Caki2 (cell line): ENCODE measurements at regions not wholly inside any gene's neighbourhood (a gene's known extent, or its start where the extent isn't known, plus 50 kb on each side); places are given as distances from the start of the nearest gene placed in this dataset.
"Not testable (repeated sequence)": the region's sequence is repeated elsewhere in the genome, so short reads cannot be mapped to it uniquely, and the experiment has no call there.

Source experiments
- DNase-seq: peaks from one replicate; pipeline ENCODE4 v3.0.0-alpha.2; 2015; ENCODE audit warnings: low read depth
- in situ Hi-C: cut with HindIII; loops from 2 replicates; pipeline ENCODE4 v1.10.0; 2016; ENCODE audit warnings: low sequenced_read_pairs, low pct_unique_long_range_greater_than_20kb, mixed read lengths

- in situ Hi-C loops = no loop called here
Observed at GRCh38 chr15:34653992-34654391, 70.5 kb upstream of the GOLGA8B start.

GRCh38 chr15:34653326-34653725 is 69.9 kb upstream of the GOLGA8B start:
- in situ Hi-C loops = not testable (repeated sequence)

More at GRCh38 chr15:34653992-34654391, 70.5 kb upstream of the GOLGA8B start:
- no peak for DNase-seq

DNA sequence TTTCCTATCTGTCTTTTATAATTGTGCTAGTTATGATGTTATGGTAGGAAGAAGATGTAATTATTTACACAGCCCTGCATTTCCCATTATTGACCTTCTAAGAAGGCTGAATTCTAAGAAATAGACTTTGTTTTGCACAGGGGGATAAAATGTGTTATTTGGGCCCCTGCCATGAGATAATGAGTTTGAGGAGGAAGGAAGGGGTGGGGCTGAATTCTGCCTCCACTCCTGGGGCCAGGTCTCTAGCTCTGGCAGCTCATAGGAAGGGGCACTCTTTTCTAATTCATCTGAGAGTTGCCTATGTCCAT is 69.2 kb upstream of the GOLGA8B start:
- in situ Hi-C loops = no loop called here
- no peak for DNase-seq

More at GRCh38 chr15:34653326-34653725, 69.9 kb upstream of the GOLGA8B start:
- DNase-seq = not testable (repeated sequence)

- in situ Hi-C loops = no loop called here
- DNase-seq = no peak
Observed at GRCh38 chr15:34651997-34652725, 68.7 kb upstream of the GOLGA8B start.

DNA sequence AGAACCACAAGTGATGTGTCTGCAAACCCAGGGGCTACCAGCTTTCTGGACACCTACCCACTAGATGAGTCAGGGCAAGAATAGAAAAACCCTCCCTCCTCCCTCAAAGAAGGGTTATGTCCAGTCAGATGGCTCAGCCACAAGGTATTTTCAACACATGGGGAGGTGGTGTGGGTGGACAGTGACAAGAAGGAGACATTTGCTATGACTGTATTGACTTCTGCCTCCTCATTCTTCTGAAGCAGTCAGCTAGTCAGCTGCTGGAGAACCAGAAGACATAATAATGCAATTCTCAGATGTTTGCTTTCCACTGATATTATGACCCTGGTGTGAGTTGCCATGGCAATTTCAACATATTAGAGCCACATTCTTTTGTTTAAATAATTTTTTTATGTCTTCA is 66.7 kb upstream of the GOLGA8B start:
- DNase-seq = no peak
- in situ Hi-C loops = no loop called here

DNA sequence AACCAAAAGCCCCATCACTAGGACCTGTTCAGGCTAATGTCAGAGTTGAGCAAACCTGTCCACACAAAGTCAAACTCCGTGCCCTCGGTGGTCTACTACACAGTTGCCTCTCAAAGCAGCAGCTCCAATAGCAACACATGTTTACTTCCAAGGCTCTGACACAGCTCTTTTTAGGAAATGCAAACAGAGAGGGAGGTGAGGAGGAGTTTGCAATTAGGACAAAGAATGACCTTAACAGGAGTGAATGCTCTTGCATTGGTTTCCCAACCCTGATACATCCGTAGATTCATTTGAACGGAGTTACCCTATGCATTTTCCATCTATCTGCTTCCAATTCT is 64.8 kb upstream of the GOLGA8B start:
- in situ Hi-C loops = no loop called here
- DNase-seq = no peak

DNA sequence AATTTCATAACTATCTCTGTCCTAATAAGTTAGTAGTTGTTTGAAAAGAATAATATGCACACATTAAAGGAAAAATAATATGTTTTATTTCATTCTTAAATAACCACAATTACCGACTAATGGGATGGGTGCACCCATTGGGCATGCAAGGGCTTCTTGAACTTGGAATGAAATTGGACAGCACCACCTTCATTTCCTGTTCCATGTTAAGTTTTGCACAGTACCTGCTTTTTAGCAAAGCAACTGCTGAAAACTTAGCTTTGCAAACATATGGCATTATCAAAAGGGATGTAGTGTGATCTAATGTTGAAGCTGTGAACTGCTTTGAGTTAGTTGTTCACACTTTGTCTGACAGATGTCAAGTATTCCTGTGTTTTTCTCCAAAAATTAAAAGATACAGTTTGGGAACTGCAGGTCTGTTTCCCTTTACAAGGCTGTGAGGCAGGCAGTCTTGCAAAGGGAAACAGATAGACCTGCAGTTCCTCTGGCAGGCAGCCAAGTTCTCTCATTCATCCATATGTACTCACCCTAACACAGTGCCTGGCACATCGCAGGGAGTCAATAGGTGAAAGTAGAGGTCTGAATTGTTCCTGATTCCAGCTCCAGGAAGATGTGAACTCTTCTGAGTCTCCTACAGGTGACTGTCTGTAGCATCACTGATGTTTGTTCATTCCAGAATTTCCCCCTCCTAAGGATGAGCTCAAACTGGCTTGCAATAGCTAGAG is 64.3 kb upstream of the GOLGA8B start:
- DNase-seq = no peak
- in situ Hi-C loops = no loop called here

- DNase-seq = no peak
- in situ Hi-C loops = no loop called here
Observed at GRCh38 chr15:34646918-34647317, 63.5 kb upstream of the GOLGA8B start.

DNA sequence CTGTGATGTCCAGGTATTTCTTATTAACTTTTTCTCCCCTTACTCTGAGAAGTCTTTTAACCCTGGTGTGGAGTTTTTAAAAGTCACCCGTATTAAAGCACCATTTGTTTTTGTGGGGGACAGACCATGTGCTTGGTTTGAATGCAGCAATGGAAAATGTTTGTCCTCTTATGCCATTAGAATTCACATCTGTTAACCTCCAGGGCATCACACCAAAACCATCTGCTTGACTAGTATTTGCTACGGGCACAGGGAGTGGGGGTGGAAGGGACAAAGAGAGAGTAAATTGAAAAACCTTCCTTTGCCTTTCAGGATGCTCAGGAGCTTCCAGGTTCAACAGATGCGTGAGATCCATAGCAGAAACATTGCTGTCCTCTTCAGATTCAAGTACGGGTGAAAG is 61.4 kb upstream of the GOLGA8B start:
- DNase-seq = no peak
- in situ Hi-C loops = no loop called here

- in situ Hi-C loops = no loop called here
- DNase-seq = no peak
Observed at GRCh38 chr15:34644061-34644460, 60.6 kb upstream of the GOLGA8B start.

DNA sequence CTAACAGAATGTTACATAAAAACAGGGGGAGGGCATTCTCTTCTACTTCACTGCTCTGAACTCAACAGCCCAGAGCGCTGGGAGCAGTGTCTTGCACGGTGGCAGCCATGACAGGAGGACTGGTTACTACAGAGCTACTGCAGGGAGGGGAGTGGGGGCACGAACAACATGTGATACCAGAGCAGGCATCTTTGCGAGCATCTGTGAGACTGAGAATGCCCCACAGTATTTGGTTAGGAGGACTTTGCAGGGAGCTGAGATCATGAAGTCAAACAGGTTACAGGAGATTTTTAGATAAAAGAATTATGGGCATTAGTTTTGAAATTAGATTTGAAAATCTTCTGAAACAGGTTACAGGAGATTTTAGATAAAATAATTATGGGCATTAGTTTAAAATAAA is 58.8 kb upstream of the GOLGA8B start:
- no peak for DNase-seq
- in situ Hi-C loops = no loop called here

- no peak for DNase-seq
- in situ Hi-C loops = no loop called here
Observed at GRCh38 chr15:34640661-34641060, 57.2 kb upstream of the GOLGA8B start.

DNA sequence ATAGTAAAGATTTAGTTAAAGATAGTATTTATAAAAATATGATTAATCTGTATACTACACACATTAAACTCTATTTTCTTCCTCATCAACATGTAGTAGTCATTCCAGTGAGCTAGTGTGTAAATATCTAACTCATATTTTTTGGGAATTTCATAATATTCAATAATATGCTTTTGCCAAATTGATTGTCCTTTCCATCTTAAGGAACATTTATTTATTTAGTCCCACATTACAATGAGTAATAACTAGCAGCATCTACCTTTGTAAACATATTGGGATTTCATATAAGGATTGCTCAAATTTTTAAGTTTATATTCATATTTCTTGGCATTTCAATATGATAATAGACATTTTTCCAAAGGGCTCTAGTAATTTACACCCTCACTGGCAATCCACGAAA is 53.9 kb upstream of the GOLGA8B start:
- in situ Hi-C loops = no loop called here
- DNase-seq = no peak

DNA sequence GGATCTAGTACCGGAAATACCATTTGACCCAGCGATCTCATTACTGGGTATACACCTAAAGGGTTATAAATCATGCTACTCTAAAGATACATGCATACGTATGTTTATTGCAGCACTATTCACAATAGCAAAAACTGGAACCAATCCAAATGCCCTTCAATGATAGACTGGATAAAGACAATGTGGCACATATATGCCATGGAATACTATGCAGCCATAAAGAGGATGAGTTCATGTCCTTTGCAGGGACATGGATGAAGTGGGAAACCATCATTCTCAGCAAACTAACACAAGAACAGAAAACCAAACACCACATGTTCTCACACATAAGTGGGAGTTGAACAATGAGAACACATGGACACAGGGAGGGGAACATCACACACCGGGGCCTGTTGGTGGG is 50.2 kb upstream of the GOLGA8B start:
- in situ Hi-C loops, DNase-seq: not testable (repeated sequence)
